Hepatocyte (in vitro differentiated cells): ENCODE measurements at regions not wholly inside any gene's neighbourhood (a gene's known extent, or its start where the extent isn't known, plus 50 kb on each side); places are given as distances from the start of the nearest gene placed in this dataset.

Experiments used
- DNase-seq: peaks from one replicate; pipeline ENCODE4 v3.0.0-alpha.2; 2016; ENCODE audit warnings: low spot score
- H2AFZ ChIP-seq: fragments of 200-600 bp; sonication (generic); 2 replicates; pipeline ENCODE4 v1.6.0; 2016; ENCODE audit warnings: antibody characterized with exemption, mild to moderate bottlenecking
- H3K27ac ChIP-seq: fragments of 200-600 bp; sonication (generic); 2 replicates; pipeline ENCODE4 v1.5.1; 2016; ENCODE audit warnings: mild to moderate bottlenecking
- H3K27me3 ChIP-seq: fragments of 200-600 bp; sonication (generic); 2 replicates; pipeline ENCODE4 v1.6.1; 2016
- H3K36me3 ChIP-seq: fragments of 200-600 bp; sonication (generic); replicated peaks from 2 replicates; pipeline ENCODE4 v1.5.1; 2016; ENCODE audit warnings: low read depth; ENCODE audit not compliant: insufficient read depth
- H3K4me1 ChIP-seq: fragments of 200-600 bp; sonication (generic); 2 replicates; pipeline ENCODE4 v1.5.1; 2016; ENCODE audit warnings: mild to moderate bottlenecking, moderate library complexity; ENCODE audit not compliant: insufficient read depth
- H3K4me2 ChIP-seq: fragments of 200-600 bp; sonication (generic); 2 replicates; pipeline ENCODE4 v1.6.0; 2016
- H3K4me3 ChIP-seq: fragments of 200-600 bp; sonication (generic); 2 replicates; pipeline ENCODE4 v1.5.1; 2016; ENCODE audit warnings: mild to moderate bottlenecking
- H3K79me2 ChIP-seq: fragments of 200-600 bp; sonication (generic); 2 replicates; pipeline ENCODE4 v1.6.0; 2017; ENCODE audit warnings: mild to moderate bottlenecking
- H3K9me2 ChIP-seq: fragments of 200-600 bp; sonication (generic); replicated peaks from 2 replicates; pipeline ENCODE4 v1.6.0; 2017; ENCODE audit warnings: mild to moderate bottlenecking; ENCODE audit not compliant: insufficient read depth
- H3K9me3 ChIP-seq: fragments of 200-600 bp; sonication (generic); 2 replicates; pipeline ENCODE4 v1.5.1; 2016; ENCODE audit warnings: low read depth, mild to moderate bottlenecking
- H4K20me1 ChIP-seq: fragments of 200-600 bp; sonication (generic); 2 replicates; pipeline ENCODE4 v1.6.0; 2016; ENCODE audit warnings: mild to moderate bottlenecking; ENCODE audit not compliant: insufficient read depth, poor library complexity, severe bottlenecking
- EZH2 ChIP-seq: fragments of 200-600 bp; sonication (generic); IDR thresholded peaks from 2 replicates; pipeline ENCODE4 v1.6.1; 2016; ENCODE audit warnings: antibody characterized with exemption, mild to moderate bottlenecking, borderline replicate concordance
- EZH2phosphoT487 ChIP-seq: fragments of 200-600 bp; sonication (generic); IDR thresholded peaks from one replicate; pipeline ENCODE4 v1.6.1; 2018; ENCODE audit warnings: antibody characterized with exemption, mild to moderate bottlenecking, low read depth, moderate library complexity; ENCODE audit not compliant: unreplicated experiment, severe bottlenecking
- WGBS: methylation state at CpG from one replicate; pipeline ENCODE4 v1.1.6; 2016; ENCODE audit warnings: low lambda C conversion rate; ENCODE audit errors: missing lambda C conversion rate; 5-methylcytosine and 5-hydroxymethylcytosine counted together
- TF ChIP-seq, protein P1 (sequence below): fragments of 200-600 bp; sonication (generic); IDR thresholded peaks from 2 replicates; pipeline ENCODE4 v1.5.1; 2016; ENCODE audit warnings: antibody characterized with exemption, mild to moderate bottlenecking; ENCODE audit not compliant: poor library complexity

DNA sequence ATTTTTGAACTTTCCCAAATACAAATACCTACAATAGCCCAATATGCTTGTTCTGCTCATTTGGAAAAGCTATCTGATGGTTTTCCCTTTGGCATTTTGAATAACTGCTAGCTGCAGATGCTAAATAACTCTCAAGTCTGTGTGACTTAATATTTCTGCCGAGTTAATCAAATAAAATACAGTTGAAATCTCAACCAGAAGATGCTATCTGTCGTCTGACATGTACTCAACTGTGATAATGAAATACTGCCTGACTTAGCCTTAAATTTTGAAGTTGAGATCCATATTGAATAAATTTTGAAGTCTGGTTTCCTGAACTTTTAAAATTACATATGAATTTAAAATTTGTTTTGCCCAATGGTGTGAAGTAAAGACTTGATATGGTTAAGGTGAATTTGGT, 204.4 kb upstream of the MEX3C start:
- no peaks in the 10 kb centered on the region for H3K36me3 ChIP-seq
- H3K4me3 ChIP-seq = no peak overlapping the region
- no peaks in the 10 kb centered on the region for H3K9me3 ChIP-seq
- H3K79me2 ChIP-seq = no peaks in the 10 kb centered on the region
- TF ChIP-seq, protein P1, sequence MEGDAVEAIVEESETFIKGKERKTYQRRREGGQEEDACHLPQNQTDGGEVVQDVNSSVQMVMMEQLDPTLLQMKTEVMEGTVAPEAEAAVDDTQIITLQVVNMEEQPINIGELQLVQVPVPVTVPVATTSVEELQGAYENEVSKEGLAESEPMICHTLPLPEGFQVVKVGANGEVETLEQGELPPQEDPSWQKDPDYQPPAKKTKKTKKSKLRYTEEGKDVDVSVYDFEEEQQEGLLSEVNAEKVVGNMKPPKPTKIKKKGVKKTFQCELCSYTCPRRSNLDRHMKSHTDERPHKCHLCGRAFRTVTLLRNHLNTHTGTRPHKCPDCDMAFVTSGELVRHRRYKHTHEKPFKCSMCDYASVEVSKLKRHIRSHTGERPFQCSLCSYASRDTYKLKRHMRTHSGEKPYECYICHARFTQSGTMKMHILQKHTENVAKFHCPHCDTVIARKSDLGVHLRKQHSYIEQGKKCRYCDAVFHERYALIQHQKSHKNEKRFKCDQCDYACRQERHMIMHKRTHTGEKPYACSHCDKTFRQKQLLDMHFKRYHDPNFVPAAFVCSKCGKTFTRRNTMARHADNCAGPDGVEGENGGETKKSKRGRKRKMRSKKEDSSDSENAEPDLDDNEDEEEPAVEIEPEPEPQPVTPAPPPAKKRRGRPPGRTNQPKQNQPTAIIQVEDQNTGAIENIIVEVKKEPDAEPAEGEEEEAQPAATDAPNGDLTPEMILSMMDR = no peak
- TF ChIP-seq EZH2phosphoT487 (no peak), EZH2 (no peak)
- no peak overlapping the region for H2AFZ ChIP-seq
- no peak overlapping the region for H3K4me2 ChIP-seq
- no peaks in the 10 kb centered on the region for H3K9me2 ChIP-seq
- no peaks in the 10 kb centered on the region for H4K20me1 ChIP-seq
- no peaks in the 10 kb centered on the region for H3K27me3 ChIP-seq
- no peaks in the 10 kb centered on the region for H3K4me1 ChIP-seq
- DNase-seq = no peak
- H3K27ac ChIP-seq = no peak overlapping the region
- WGBS = 75% methylated on average over 2 of the region's 2 CpGs

DNA sequence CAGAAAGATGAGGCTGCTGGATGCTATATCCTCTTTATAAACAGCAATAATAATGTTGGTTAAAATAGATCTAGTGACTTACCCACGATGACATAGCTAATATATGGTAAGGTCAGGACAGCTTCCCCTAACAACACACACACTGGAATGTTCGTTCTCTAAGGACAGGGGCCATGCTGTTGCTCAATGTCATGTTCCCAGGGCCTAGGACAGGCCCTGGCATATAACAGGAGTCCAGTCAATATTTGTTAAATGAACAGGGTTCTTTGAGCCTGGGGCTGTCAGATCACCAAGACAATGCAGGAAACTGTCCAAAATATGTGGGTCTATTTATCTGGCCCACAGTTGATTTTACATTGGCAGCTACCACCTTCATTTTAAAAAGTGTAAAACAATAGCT, 207.1 kb upstream of the MEX3C start:
- no peak overlapping the region for H2AFZ ChIP-seq
- H3K27ac ChIP-seq = no peak overlapping the region
- H4K20me1 ChIP-seq = no peaks in the 10 kb centered on the region
- H3K9me3 ChIP-seq = no peaks in the 10 kb centered on the region
- WGBS = 73% methylated on average over 2 of the region's 2 CpGs
- no peak for DNase-seq
- H3K9me2 ChIP-seq = no peaks in the 10 kb centered on the region
- H3K4me3 ChIP-seq = no peak overlapping the region
- no peaks in the 10 kb centered on the region for H3K79me2 ChIP-seq
- H3K4me2 ChIP-seq = no peak overlapping the region
- H3K27me3 ChIP-seq = no peaks in the 10 kb centered on the region
- no peaks in the 10 kb centered on the region for H3K36me3 ChIP-seq
- TF ChIP-seq EZH2phosphoT487 (no peak), EZH2 (no peak)
- TF ChIP-seq, protein P1 = no peak
- no peaks in the 10 kb centered on the region for H3K4me1 ChIP-seq

DNA sequence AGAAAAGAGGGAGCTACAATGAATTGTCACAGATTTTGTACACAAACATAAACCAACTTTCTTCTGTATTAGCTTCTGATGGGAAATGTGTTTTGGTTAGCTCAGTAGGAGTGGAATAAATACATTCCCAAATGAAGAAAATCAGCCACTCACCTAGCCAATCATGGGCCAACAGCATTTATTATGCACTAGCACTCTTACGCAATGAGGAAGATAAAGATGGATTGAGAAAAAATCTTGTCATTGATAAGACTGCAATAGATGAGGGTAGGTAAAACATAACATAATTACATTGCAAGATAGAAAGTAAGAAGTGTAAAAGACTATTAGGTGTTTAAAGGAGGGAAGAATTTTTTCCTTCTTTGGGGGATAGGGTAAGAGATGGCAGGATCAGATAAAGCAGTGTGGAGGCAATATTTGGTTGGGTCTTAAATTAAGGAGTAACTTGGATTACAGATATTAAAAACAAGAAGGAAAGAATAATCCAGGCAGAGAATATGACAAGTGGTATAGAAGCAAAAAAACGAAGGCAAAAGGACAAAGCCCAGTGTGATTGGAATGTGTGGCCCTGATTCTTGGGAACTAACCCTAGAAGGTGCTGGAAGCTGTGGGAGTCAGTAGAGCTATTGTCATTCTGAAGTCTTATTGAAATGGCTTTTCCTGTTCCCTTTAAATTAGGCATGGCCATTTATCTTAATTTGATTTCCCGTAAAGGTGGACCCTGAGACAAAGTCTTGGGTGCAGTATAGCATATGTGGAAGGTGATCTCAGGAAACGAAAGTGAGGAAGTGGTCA, 208.4 kb upstream of the MEX3C start:
- H3K27me3 ChIP-seq = no peaks in the 10 kb centered on the region
- H3K27ac ChIP-seq = no peak overlapping the region
- no peaks in the 10 kb centered on the region for H3K9me3 ChIP-seq
- H4K20me1 ChIP-seq = no peaks in the 10 kb centered on the region
- H3K4me2 ChIP-seq = no peak overlapping the region
- H3K36me3 ChIP-seq = no peaks in the 10 kb centered on the region
- H3K4me1 ChIP-seq = no peaks in the 10 kb centered on the region
- no peaks in the 10 kb centered on the region for H3K79me2 ChIP-seq
- no peaks in the 10 kb centered on the region for H3K9me2 ChIP-seq
- no peak overlapping the region for H3K4me3 ChIP-seq
- no peak for DNase-seq
- 81% methylated on average over 4 of the region's 4 CpGs for WGBS
- H2AFZ ChIP-seq = no peak overlapping the region
- TF ChIP-seq EZH2phosphoT487 (no peak), EZH2 (no peak)
- TF ChIP-seq, protein P1 = no peak
